Epithelial cell of esophagus (primary cell): ENCODE measurements at regions not wholly inside any gene's neighbourhood (a gene's known extent, or its start where the extent isn't known, plus 50 kb on each side); places are given as distances from the start of the nearest gene placed in this dataset.

ENCODE experiments used
- DNase-seq: peaks from one replicate; pipeline ENCODE4 v3.0.0; 2010; ENCODE audit warnings: low read depth
- H3K4me3 ChIP-seq: 2 replicates; pipeline ENCODE4 v1.5.1; 2011; ENCODE audit warnings: mild to moderate bottlenecking, low read length, control low read depth
- TF ChIP-seq, protein P1 (sequence below): IDR thresholded peaks from 2 replicates; pipeline ENCODE4 v1.5.1; 2011; ENCODE audit warnings: low read depth, mild to moderate bottlenecking, low read length, control low read depth, inconsistent platforms; ENCODE audit not compliant: insufficient read depth; ENCODE audit errors: missing control alignments

DNA sequence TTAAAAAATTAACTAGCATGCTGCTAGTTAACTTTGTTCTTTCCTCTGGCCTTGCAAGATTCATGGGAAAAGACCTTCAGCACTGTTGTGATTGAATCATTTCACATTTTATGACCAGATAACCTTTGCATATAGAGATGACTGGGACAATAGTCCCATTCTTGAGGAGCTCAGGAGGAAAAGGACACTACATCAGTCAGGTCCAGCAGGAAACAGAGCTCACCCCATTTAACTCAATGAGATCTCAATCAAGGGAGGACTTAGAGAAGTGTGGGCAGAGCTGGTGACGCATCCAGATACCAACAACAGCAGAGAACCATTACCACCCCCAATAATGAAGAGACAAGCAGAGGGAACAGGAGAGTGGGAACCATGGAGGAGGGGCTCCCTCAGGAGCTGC lies 109.4 kb upstream of the GUCA2B start:
- no peak for DNase-seq
- TF ChIP-seq, protein P1, sequence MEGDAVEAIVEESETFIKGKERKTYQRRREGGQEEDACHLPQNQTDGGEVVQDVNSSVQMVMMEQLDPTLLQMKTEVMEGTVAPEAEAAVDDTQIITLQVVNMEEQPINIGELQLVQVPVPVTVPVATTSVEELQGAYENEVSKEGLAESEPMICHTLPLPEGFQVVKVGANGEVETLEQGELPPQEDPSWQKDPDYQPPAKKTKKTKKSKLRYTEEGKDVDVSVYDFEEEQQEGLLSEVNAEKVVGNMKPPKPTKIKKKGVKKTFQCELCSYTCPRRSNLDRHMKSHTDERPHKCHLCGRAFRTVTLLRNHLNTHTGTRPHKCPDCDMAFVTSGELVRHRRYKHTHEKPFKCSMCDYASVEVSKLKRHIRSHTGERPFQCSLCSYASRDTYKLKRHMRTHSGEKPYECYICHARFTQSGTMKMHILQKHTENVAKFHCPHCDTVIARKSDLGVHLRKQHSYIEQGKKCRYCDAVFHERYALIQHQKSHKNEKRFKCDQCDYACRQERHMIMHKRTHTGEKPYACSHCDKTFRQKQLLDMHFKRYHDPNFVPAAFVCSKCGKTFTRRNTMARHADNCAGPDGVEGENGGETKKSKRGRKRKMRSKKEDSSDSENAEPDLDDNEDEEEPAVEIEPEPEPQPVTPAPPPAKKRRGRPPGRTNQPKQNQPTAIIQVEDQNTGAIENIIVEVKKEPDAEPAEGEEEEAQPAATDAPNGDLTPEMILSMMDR: no peak
- H3K4me3 ChIP-seq: no peak overlapping the region

DNA sequence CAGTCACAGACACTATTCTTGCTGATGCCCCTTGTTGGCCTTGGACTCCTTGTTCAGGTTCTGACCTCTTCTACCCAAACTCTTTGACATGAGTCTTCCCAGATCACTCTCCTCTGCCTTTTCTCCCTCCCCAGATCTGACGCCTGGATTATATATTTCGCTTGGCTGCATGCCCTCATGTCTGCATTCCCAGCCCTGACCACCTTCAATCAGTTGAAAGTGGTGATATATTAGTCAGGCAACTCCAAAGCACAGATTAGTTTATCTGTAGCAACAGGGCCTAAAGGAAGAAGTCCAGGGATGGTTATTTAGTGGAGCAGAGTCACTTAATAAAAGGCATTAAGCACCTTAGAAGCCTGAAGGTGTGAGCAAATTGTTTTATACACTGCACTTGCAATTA lies 110.0 kb upstream of the GUCA2B start:
- no peak for DNase-seq
- no peak overlapping the region for H3K4me3 ChIP-seq
- TF ChIP-seq, protein P1: no peak

DNA sequence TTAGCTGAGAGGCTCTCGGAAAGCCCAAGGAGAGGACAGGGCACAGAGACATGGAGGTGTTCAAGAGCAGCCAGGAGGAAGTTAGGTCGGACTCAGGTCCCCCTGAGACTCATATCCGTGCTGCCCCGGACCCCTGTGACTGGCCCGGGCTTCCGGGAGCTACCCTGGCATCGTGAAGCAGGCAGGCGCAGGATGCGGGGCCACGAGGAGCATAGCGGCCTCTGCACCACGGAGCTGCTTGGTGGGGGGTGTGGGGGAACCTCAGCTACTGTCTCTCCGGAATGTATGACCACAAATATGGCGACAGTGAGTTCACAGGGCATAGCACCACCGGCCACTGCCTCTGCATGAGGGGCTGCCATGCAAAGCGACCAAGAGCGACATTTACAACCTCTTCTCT lies 112.2 kb upstream of the GUCA2B start:
- DNase-seq: no peak
- TF ChIP-seq, protein P1: no peak

DNA sequence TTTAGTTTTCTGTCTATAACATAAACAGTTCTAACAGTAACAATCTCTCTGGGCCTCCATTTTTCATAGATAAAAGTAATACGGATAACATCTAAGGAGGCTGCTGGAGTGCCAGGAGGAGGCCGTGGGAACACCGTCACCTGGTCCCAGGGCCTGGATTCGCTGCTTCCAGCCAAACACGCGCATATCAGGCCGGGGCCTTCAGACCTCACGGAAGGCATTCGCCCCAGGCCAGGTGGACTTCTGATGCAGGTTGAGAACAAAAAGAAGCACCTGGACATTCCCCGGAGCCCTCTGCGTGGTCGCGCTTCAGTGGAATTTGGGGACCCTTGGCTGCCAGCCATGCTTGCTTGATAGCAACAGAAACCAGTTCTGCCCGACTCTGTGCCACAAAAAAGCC lies 113.1 kb upstream of the GUCA2B start:
- TF ChIP-seq, protein P1: no peak
- H3K4me3 ChIP-seq: no peak overlapping the region

More for the DNA sequence above, 112.2 kb upstream of the GUCA2B start:
- no peak overlapping the region for H3K4me3 ChIP-seq

DNA sequence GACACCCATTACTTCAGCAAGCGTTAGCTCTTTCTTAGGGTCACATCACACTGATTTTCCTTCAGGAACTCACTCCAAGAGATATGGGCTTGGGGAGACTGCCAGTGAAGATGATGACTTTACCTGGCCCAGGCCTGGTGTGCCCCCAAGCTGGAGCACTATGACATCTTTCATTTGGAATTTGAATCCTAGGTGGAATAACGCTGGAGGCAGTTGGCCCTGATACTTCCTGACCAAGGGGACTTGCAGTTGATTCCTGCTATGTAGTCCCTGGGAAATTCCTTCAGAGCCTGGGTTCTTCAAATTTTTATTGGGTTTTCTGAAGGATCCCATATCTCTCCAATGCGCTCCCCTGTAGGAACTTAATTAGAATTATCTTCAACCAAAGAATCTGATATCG lies 114.9 kb upstream of the GUCA2B start:
- TF ChIP-seq, protein P1: no peak
- no peak overlapping the region for H3K4me3 ChIP-seq
- no peak for DNase-seq

More for the DNA sequence above, 113.1 kb upstream of the GUCA2B start:
- DNase-seq: no peak

DNA sequence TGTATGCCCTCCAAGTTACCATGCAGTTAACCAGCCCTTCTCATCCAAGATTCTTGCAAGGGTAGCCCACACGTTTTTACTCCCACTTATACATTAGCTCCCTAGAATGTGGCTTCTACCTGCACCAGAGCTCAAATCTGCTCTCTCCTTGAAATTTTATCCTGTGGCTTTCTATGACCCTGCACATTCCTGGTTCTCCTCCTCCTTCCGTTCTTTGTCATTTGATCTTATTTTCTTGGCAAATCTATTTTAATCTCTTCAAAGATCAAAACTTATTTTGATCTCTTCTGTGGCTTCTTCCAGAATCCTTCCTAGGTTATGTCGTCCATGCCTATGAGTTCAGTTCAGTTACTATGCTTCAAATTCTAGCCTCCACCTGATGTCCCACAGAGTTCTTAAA lies 115.6 kb upstream of the GUCA2B start:
- DNase-seq: no peak
- TF ChIP-seq, protein P1: no peak
- no peak overlapping the region for H3K4me3 ChIP-seq

DNA sequence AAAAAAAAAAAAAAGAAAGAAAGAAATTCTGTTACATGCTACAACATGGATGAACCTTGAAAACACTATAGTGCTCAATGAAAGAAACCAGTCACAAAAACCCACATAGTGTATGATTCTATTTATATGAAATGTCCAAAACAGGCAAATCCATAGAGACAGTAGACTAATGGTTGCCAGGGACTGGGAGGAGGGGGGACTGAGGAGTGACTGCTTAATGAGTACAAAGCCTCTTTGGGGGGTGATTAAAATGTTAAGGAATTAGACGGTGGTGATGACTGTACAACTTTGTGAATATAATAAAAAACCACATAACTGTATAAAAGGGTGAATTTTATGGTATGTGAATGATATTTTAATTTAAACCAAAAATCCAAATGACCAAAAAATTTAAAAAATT lies 116.0 kb upstream of the GUCA2B start:
- no peak overlapping the region for H3K4me3 ChIP-seq
- TF ChIP-seq, protein P1: no peak
- no peak for DNase-seq
